Effector memory CD8-positive, alpha-beta T cell (primary cell): ENCODE measurements at regions not wholly inside any gene's neighbourhood (a gene's known extent, or its start where the extent isn't known, plus 50 kb on each side); places are given as distances from the start of the nearest gene placed in this dataset.
"Not testable (repeated sequence)": the region's sequence is repeated elsewhere in the genome, so short reads cannot be mapped to it uniquely, and the experiment has no call there.

Experiments
- ATAC-seq: fragments of 150-1000 bp; cut with Tn5 transposase; replicated peaks from 2 replicates; pipeline ENCODE4 v1.10.0; 2021; ENCODE audit warnings: mild to moderate bottlenecking, moderate library complexity
- DNase-seq, 3 experiments: peaks; one replicate each; pipeline ENCODE4 v3.0.0; 2021
- H3K27ac Mint-ChIP-seq, 2 donors: one replicate each; pipeline ENCODE4 v1.8.0; 2022; ENCODE audit warnings: mild to moderate bottlenecking in 2 of 2, mixed read lengths in 2 of 2, moderate library complexity in 2 of 2
- H3K27me3 Mint-ChIP-seq, 2 donors: one replicate each; pipeline ENCODE4 v1.8.0; 2022; ENCODE audit warnings: mixed read lengths in 2 of 2
- H3K36me3 Mint-ChIP-seq: one replicate; pipeline ENCODE4 v1.8.0; 2022; ENCODE audit warnings: mild to moderate bottlenecking, moderate library complexity, mixed read lengths; ENCODE audit not compliant: insufficient read depth
- H3K4me1 Mint-ChIP-seq, 2 donors: one replicate each; pipeline ENCODE4 v1.8.0; 2022; ENCODE audit warnings: low read depth in 2 of 2, mixed read lengths in 2 of 2
- H3K4me3 Mint-ChIP-seq, 2 donors: one replicate each; pipeline ENCODE4 v1.8.0; 2022; ENCODE audit warnings: mild to moderate bottlenecking in 2 of 2, mixed read lengths in 2 of 2, moderate library complexity in 2 of 2
- H3K9me3 Mint-ChIP-seq, 2 donors: one replicate each; pipeline ENCODE4 v1.8.0; 2022; ENCODE audit warnings: mixed read lengths in 2 of 2

GRCh38 chr10:15921423-15921945, 61.2 kb upstream of the MINDY3 start:
- not testable (repeated sequence) for H3K36me3 Mint-ChIP-seq, H3K27ac Mint-ChIP-seq, H3K4me1 Mint-ChIP-seq, H3K9me3 Mint-ChIP-seq, ATAC-seq, DNase-seq, H3K27me3 Mint-ChIP-seq, H3K4me3 Mint-ChIP-seq

DNA sequence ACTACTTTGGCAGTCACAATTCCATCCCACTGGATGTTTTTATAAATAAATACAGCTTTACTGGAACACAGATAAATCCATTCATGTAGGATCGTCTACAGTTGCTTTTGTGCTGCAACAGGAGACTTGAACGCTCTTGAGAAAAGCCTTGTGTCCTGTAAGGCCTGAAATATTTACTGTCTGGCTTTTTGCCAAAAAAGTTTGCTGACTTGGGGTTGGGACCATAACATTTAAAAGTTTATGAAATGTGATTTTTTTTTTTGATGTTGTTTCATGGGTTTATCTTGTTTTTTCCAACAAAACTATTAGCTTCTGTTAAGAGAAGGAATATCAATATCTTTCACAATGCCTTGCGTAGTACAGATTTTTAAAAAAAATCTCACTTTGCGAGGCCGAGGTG, 71.1 kb upstream of the MINDY3 start:
- DNase-seq, result no peak
- peaks cover 0 to 6% of the 10 kb centered on the region in 2 donors for H3K9me3 Mint-ChIP-seq
- ATAC-seq, result no peak
- no peaks in the 10 kb centered on the region for H3K4me1 Mint-ChIP-seq
- peaks cover 26 to 34% of the 10 kb centered on the region in 2 donors for H3K27me3 Mint-ChIP-seq
- no peaks in the 10 kb centered on the region for H3K36me3 Mint-ChIP-seq
- H3K27ac Mint-ChIP-seq, result no peak overlapping the region
- H3K4me3 Mint-ChIP-seq, result no peak overlapping the region

DNA sequence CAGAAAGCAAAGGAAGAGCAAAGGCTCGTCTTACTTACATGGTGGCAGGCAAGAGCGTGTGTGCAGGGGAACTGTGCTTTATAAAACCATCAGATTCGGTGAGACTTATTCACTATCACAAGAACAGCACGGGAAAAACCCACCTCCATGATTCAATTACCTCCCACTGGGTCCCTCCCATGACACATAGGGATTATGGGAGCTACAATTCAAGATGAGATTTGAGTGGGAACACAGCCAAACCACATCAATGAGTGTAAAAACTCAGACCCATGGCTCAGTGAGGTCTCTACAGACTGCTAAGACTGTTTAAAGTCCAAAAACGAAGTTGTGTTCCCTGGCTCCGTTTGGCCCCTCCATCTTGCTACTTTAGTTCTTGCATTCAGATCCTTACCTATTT, 79.2 kb upstream of the MINDY3 start:
- H3K9me3 Mint-ChIP-seq, H3K27ac Mint-ChIP-seq, H3K4me3 Mint-ChIP-seq, ATAC-seq, H3K4me1 Mint-ChIP-seq, DNase-seq, H3K36me3 Mint-ChIP-seq: not testable (repeated sequence)
- peaks cover 22 to 35% of the 10 kb centered on the region in 2 donors for H3K27me3 Mint-ChIP-seq

DNA sequence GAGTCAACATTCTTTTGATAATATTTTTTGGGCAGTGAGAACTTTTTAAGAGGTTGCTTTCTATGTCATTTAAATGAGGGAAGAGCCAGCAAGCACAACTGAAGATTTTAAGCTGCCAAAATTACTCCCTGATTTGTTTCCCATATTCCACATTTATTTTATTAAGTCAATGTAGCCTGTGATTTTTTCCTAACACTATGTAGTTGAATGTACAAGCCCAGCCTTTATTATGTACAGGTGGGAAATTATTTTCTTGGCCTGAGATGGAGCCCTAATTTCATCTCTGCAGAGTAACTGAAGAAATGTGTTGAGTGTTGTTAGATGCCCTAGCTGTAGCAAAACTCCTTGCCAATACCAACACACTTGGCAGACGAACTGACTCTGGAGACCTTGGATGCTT, 83.1 kb upstream of the MINDY3 start:
- H3K27me3 Mint-ChIP-seq, result peaks cover 22 to 30% of the 10 kb centered on the region in 2 donors
- H3K36me3 Mint-ChIP-seq, result no peaks in the 10 kb centered on the region
- no peak for ATAC-seq
- no peaks in the 10 kb centered on the region for H3K4me1 Mint-ChIP-seq
- H3K4me3 Mint-ChIP-seq, result no peak overlapping the region
- no peaks in the 10 kb centered on the region for H3K9me3 Mint-ChIP-seq
- no peak for DNase-seq
- no peak overlapping the region for H3K27ac Mint-ChIP-seq

DNA sequence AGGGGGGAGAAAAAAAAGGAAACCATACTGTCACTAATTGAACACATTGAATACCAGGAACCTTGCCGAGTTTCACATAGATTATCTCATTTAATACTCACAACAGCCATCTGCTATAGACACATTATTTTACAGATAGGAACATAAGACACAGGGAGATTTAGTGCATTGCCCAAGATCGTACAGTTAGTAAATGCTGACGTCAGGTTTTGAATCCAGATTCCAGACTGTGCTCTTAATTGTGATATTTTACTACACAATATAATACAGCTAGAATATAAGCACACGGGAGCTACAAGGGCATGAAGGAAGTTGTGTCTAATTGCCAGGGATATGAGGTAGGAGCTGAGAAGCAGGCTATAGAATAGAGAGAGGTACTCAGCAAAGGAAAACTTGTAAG, 93.9 kb upstream of the MINDY3 start:
- Mint-ChIP-seq H3K27me3 (peaks cover 7 to 10% of the 10 kb centered on the region in 2 donors), H3K36me3 (no peaks in the 10 kb centered on the region), H3K4me3 (no peak overlapping the region), H3K27ac (no peak overlapping the region), H3K4me1 (no peaks in the 10 kb centered on the region), H3K9me3 (no peaks in the 10 kb centered on the region)
- no peak for DNase-seq
- ATAC-seq, result no peak

DNA sequence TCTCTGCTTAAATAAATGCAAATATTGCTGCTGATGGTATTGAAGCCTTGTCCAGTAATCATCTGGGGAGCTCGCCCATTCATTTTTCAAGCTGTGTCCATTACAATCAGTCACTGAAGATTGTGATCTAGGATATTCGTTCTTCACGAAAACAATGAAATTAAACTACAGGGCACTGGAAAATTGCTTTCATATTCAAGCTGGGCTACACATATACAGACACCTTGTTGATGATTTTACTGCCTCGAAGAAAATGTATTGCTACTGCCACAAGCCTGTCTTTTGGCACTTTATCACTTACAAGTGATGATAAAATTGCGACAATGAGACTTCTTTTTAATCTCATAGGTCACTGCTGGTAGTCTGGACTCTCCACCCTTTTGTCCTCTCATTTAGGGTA, 100.0 kb upstream of the MINDY3 start:
- DNase-seq, result no peak
- Mint-ChIP-seq H3K36me3 (no peaks in the 10 kb centered on the region), H3K4me1 (no peaks in the 10 kb centered on the region), H3K27me3 (peaks cover 0 to 10% of the 10 kb centered on the region in 2 donors), H3K4me3 (no peak overlapping the region), H3K27ac (no peak overlapping the region), H3K9me3 (no peaks in the 10 kb centered on the region)
- ATAC-seq, result no peak

- H3K27ac Mint-ChIP-seq, ATAC-seq: not testable (repeated sequence)
Observed at GRCh38 chr10:15972736-15973135, 112.4 kb upstream of the MINDY3 start.

DNA sequence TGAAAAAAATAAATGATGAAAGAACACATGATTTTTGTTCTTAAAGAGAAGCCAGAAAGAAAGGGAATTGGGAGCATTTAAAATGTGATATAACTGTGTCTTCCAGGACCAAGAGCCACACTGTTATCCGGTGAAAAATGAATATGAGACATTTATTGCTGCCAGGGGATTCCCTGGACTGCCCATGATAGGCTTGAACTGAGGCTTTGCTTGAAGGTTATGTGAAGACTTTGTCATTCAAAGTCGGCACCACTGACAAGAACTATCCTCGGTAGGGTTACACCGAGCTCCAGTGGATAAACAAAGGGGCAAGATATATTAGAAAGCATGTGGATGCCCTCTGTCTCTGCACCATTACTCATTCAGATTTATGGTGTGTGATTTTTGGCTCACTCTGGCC, 125.4 kb upstream of the MINDY3 start:
- ATAC-seq, result no peak
- Mint-ChIP-seq H3K4me3 (no peak overlapping the region), H3K27me3 (no peaks in the 10 kb centered on the region), H3K27ac (no peak overlapping the region), H3K36me3 (no peaks in the 10 kb centered on the region), H3K4me1 (no peaks in the 10 kb centered on the region), H3K9me3 (peaks cover 6 to 7% of the 10 kb centered on the region in 2 donors)
- DNase-seq, result no peak

More at GRCh38 chr10:15972736-15973135, 112.4 kb upstream of the MINDY3 start:
- not testable (repeated sequence) for H3K9me3 Mint-ChIP-seq, H3K36me3 Mint-ChIP-seq, H3K4me1 Mint-ChIP-seq, DNase-seq, H3K4me3 Mint-ChIP-seq, H3K27me3 Mint-ChIP-seq

GRCh38 chr10:15990535-15991129, 130.3 kb upstream of the MINDY3 start:
- H3K27ac Mint-ChIP-seq, result no peak overlapping the region
- no peak for DNase-seq
- H3K36me3 Mint-ChIP-seq, result no peaks in the 10 kb centered on the region
- ATAC-seq, result no peak
- H3K9me3 Mint-ChIP-seq, result peaks cover 2 to 16% of the 10 kb centered on the region in 2 donors
- H3K4me1 Mint-ChIP-seq, result no peaks in the 10 kb centered on the region
- H3K27me3 Mint-ChIP-seq, result no peaks in the 10 kb centered on the region
- H3K4me3 Mint-ChIP-seq, result no peak overlapping the region

GRCh38 chr10:15997313-15997712, 137.0 kb upstream of the MINDY3 start:
- H3K36me3 Mint-ChIP-seq, result no peaks in the 10 kb centered on the region
- H3K27me3 Mint-ChIP-seq, result no peaks in the 10 kb centered on the region
- H3K9me3 Mint-ChIP-seq, result peaks cover 0 to 2% of the 10 kb centered on the region in 2 donors
- H3K27ac Mint-ChIP-seq, result no peak overlapping the region
- DNase-seq (no peak), ATAC-seq (no peak)
- H3K4me3 Mint-ChIP-seq, result no peak overlapping the region
- H3K4me1 Mint-ChIP-seq, result no peaks in the 10 kb centered on the region

- no peaks in the 10 kb centered on the region for H3K27me3 Mint-ChIP-seq
- no peak overlapping the region for H3K4me3 Mint-ChIP-seq
- no peaks in the 10 kb centered on the region for H3K4me1 Mint-ChIP-seq
- DNase-seq, result no peak
- no peaks in the 10 kb centered on the region for H3K36me3 Mint-ChIP-seq
- no peaks in the 10 kb centered on the region for H3K9me3 Mint-ChIP-seq
- no peak for ATAC-seq
- H3K27ac Mint-ChIP-seq, result no peak overlapping the region
Observed at GRCh38 chr10:16001581-16001980, 141.3 kb upstream of the MINDY3 start.

GRCh38 chr10:16009785-16010184, 149.5 kb upstream of the MINDY3 start:
- Mint-ChIP-seq H3K27me3 (peaks cover 0 to 4% of the 10 kb centered on the region in 2 donors), H3K9me3 (no peaks in the 10 kb centered on the region), H3K4me1 (no peaks in the 10 kb centered on the region), H3K36me3 (no peaks in the 10 kb centered on the region), H3K27ac (no peak overlapping the region), H3K4me3 (no peak overlapping the region)
- ATAC-seq (no peak), DNase-seq (no peak)

- Mint-ChIP-seq H3K27me3 (peaks cover 0 to 4% of the 10 kb centered on the region in 2 donors), H3K4me3 (no peak overlapping the region), H3K9me3 (peaks cover 0 to under 1% of the 10 kb centered on the region in 2 donors), H3K27ac (no peak overlapping the region), H3K36me3 (no peaks in the 10 kb centered on the region), H3K4me1 (no peaks in the 10 kb centered on the region)
- DNase-seq (no peak), ATAC-seq (no peak)
Observed at GRCh38 chr10:16011548-16011947, 151.2 kb upstream of the MINDY3 start.

GRCh38 chr10:16014469-16014868, 154.2 kb upstream of the MINDY3 start:
- Mint-ChIP-seq H3K9me3 (peaks cover 0 to 7% of the 10 kb centered on the region in 2 donors), H3K4me3 (no peak overlapping the region), H3K4me1 (no peaks in the 10 kb centered on the region), H3K27ac (no peak overlapping the region), H3K36me3 (no peaks in the 10 kb centered on the region), H3K27me3 (no peaks in the 10 kb centered on the region)
- ATAC-seq (no peak), DNase-seq (no peak)
